ENCODE measurements at regions not wholly inside any gene's neighbourhood (a gene's known extent, or its start where the extent isn't known, plus 50 kb on each side); places are given as distances from the start of the nearest gene placed in this dataset.

GRCh38 chr13:44320611-44321010, 53.0 kb upstream of the SERP2 start:
- Histone ChIP-seq H3K36me3 (no peaks in the 10 kb centered on the region), H3K4me1 (peaks cover 0 to 9% of the 10 kb centered on the region in 2 donors), H3K27ac (no peak overlapping the region), H3K9me3 (no peaks in the 10 kb centered on the region), H3K27me3 (no peaks in the 10 kb centered on the region), H3K4me3 (no peak overlapping the region)
- TF ChIP-seq CTCF (IDR thresholded peaks at IDR 0.05), result no peak
- DNase-seq (ENCODE audit: low spot score), result no peak

- Histone ChIP-seq H3K9me3 (no peaks in the 10 kb centered on the region), H3K4me1 (peaks cover 0 to 9% of the 10 kb centered on the region in 2 donors), H3K36me3 (no peaks in the 10 kb centered on the region), H3K4me3 (no peak overlapping the region), H3K27ac (no peak overlapping the region), H3K27me3 (no peaks in the 10 kb centered on the region)
- no peak for TF ChIP-seq CTCF (IDR thresholded peaks at IDR 0.05)
- no peak for DNase-seq (ENCODE audit: low spot score)
Measured at GRCh38 chr13:44321961-44322360, 51.7 kb upstream of the SERP2 start.

- Histone ChIP-seq H3K4me3 (no peak overlapping the region), H3K27me3 (no peaks in the 10 kb centered on the region), H3K9me3 (no peaks in the 10 kb centered on the region), H3K36me3 (no peaks in the 10 kb centered on the region), H3K27ac (no peak overlapping the region), H3K4me1 (peaks cover 0 to 5% of the 10 kb centered on the region in 2 donors)
- DNase-seq (ENCODE audit: low spot score), result no peak
- no peak for TF ChIP-seq CTCF (IDR thresholded peaks at IDR 0.05)
Measured at GRCh38 chr13:44322928-44323327, 50.7 kb upstream of the SERP2 start.

- no peak for TF ChIP-seq CTCF (IDR thresholded peaks at IDR 0.05)
- Histone ChIP-seq H3K4me1 (no peaks in the 10 kb centered on the region), H3K27me3 (no peaks in the 10 kb centered on the region), H3K4me3 (no peak overlapping the region), H3K9me3 (no peaks in the 10 kb centered on the region), H3K27ac (no peak overlapping the region), H3K36me3 (no peaks in the 10 kb centered on the region)
- no peak for DNase-seq (ENCODE audit: low spot score)
Measured at GRCh38 chr13:44323754-44324153, 49.9 kb upstream of the SERP2 start.

Small RNAs in the stretch of these regions (microRNA-seq; reads per million reads assigned to microRNA genes)
- gene MIR8079 (ENCODE audit: borderline number of aligned reads in 2 of 2, borderline replicate concordance in 1 of 2), result 0 reads per million in 2 donors
